Stimulated activated CD8-positive, alpha-beta memory T cell treated with anti-CD3 and anti-CD28 coated beads, Interleukin-12 subunit alpha, Interleukin-12 subunit beta, amount 100 ng/mL, for 1 hour (primary cell): ENCODE measurements at regions not wholly inside any gene's neighbourhood (a gene's known extent, or its start where the extent isn't known, plus 50 kb on each side); places are given as distances from the start of the nearest gene placed in this dataset.

Source experiments
- DNase-seq: peaks from one replicate; pipeline ENCODE4 v3.0.0-alpha.2; 2020; ENCODE audit warnings: low read depth

- DNase-seq = no peak
Measured at GRCh38 chr6:45830441-45831139, 185.1 kb downstream of the CLIC5 start.

GRCh38 chr6:45829873-45830272 lies 185.8 kb downstream of the CLIC5 start:
- DNase-seq = no peak

- no peak for DNase-seq
Measured at GRCh38 chr6:45827952-45828530, 187.6 kb downstream of the CLIC5 start.

GRCh38 chr6:45822873-45823272 lies 192.8 kb downstream of the CLIC5 start:
- no peak for DNase-seq

- DNase-seq = no peak
Measured at GRCh38 chr6:45822246-45822812, 193.3 kb downstream of the CLIC5 start.

GRCh38 chr6:45818655-45819054 lies 197.0 kb downstream of the CLIC5 start:
- DNase-seq = no peak

GRCh38 chr6:45816674-45817297 lies 198.9 kb downstream of the CLIC5 start:
- no peak for DNase-seq

GRCh38 chr6:45815466-45816125 lies 200.1 kb downstream of the CLIC5 start:
- DNase-seq = no peak

GRCh38 chr6:45814772-45815171 lies 200.9 kb downstream of the CLIC5 start:
- DNase-seq = no peak

GRCh38 chr6:45813943-45814342 lies 201.7 kb downstream of the CLIC5 start:
- no peak for DNase-seq

GRCh38 chr6:45812922-45813321 lies 202.7 kb downstream of the CLIC5 start:
- DNase-seq = no peak

- DNase-seq = no peak
Measured at GRCh38 chr6:45808917-45809316, 206.7 kb downstream of the CLIC5 start.

- DNase-seq = no peak
Measured at GRCh38 chr6:45808042-45808645, 207.5 kb downstream of the CLIC5 start.

GRCh38 chr6:45807311-45808041 lies 208.2 kb downstream of the CLIC5 start:
- no peak for DNase-seq

GRCh38 chr6:45806172-45806571 lies 209.5 kb downstream of the CLIC5 start:
- no peak for DNase-seq

GRCh38 chr6:45803071-45803470 lies 212.6 kb downstream of the CLIC5 start:
- no peak for DNase-seq

- no peak for DNase-seq
Measured at GRCh38 chr6:45801471-45802289, 214.0 kb downstream of the CLIC5 start.

- no peak for DNase-seq
Measured at GRCh38 chr6:45800911-45801310, 214.7 kb downstream of the CLIC5 start.

- DNase-seq = no peak
Measured at GRCh38 chr6:45795678-45796077, 220.0 kb downstream of the CLIC5 start.

GRCh38 chr6:45794465-45794864 lies 221.2 kb downstream of the CLIC5 start:
- no peak for DNase-seq
